Activated T-helper 2 cell treated with anti-CD3 and anti-CD28 coated beads, Interferon-gamma antibody, Interleukin-2, Interleukin-4, amounts not matched to agents 10 μg/mL and 5 μg/mL and 100 μg/mL, durations not matched to agents 14 hours and 24 hours and 36 hours (primary cell): ENCODE measurements at regions not wholly inside any gene's neighbourhood (a gene's known extent, or its start where the extent isn't known, plus 50 kb on each side); places are given as distances from the start of the nearest gene placed in this dataset.

ENCODE experiments used
- DNase-seq: peaks from one replicate; pipeline ENCODE4 v3.0.0; 2021; ENCODE audit warnings: low spot score
- H3K27ac Mint-ChIP-seq: one replicate; pipeline ENCODE4 v1.8.0; 2021; ENCODE audit warnings: mixed read lengths
- H3K27me3 Mint-ChIP-seq: one replicate; pipeline ENCODE4 v1.8.0; 2021; ENCODE audit warnings: low read depth, mixed read lengths
- H3K36me3 Mint-ChIP-seq: one replicate; pipeline ENCODE4 v1.8.0; 2021; ENCODE audit warnings: low read depth, mixed read lengths
- H3K4me1 Mint-ChIP-seq: one replicate; pipeline ENCODE4 v1.8.0; 2021; ENCODE audit warnings: low read depth, mixed read lengths
- H3K4me3 Mint-ChIP-seq: one replicate; pipeline ENCODE4 v1.8.0; 2021; ENCODE audit warnings: low read depth, mild to moderate bottlenecking, moderate library complexity, mixed read lengths
- H3K9me3 Mint-ChIP-seq: one replicate; pipeline ENCODE4 v1.8.0; 2021; ENCODE audit warnings: mixed read lengths
- intact Hi-C: fragments of 100-400 bp; cut with micrococcal nuclease; formaldehyde crosslinking; loops from one replicate; pipeline ENCODE4 v1.15.1; 2023

- Mint-ChIP-seq H3K9me3 (peaks cover 28% of the 10 kb centered on the region), H3K36me3 (no peaks in the 10 kb centered on the region), H3K4me3 (no peak overlapping the region), H3K27ac (no peak overlapping the region), H3K27me3 (no peaks in the 10 kb centered on the region), H3K4me1 (no peaks in the 10 kb centered on the region)
- intact Hi-C loops = no loop called here
- DNase-seq = no peak
Observed at GRCh38 chr10:53140506-53140905, 367.9 kb upstream of the MBL2 start.

DNA sequence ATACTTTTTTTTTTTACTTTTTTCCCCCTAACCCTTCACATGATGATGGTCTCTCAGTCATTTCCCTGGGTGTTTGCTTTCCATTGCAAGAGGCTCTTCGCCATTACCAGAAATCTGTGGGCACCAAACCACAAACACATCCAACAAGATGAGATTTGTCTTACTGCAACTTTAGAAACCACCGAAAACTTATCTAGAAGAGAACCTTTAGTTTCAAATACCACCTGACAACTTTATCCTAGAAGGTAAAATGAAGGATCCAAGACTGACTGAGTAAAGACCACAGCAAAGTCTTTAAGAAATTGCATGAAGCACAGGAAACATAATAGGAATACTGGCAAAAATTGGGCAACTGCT, 363.3 kb upstream of the MBL2 start:
- no peak overlapping the region for H3K27ac Mint-ChIP-seq
- no peaks in the 10 kb centered on the region for H3K36me3 Mint-ChIP-seq
- intact Hi-C loops = no loop called here
- no peaks in the 10 kb centered on the region for H3K27me3 Mint-ChIP-seq
- peaks cover 16% of the 10 kb centered on the region for H3K9me3 Mint-ChIP-seq
- no peaks in the 10 kb centered on the region for H3K4me1 Mint-ChIP-seq
- no peak overlapping the region for H3K4me3 Mint-ChIP-seq
- no peak for DNase-seq

DNA sequence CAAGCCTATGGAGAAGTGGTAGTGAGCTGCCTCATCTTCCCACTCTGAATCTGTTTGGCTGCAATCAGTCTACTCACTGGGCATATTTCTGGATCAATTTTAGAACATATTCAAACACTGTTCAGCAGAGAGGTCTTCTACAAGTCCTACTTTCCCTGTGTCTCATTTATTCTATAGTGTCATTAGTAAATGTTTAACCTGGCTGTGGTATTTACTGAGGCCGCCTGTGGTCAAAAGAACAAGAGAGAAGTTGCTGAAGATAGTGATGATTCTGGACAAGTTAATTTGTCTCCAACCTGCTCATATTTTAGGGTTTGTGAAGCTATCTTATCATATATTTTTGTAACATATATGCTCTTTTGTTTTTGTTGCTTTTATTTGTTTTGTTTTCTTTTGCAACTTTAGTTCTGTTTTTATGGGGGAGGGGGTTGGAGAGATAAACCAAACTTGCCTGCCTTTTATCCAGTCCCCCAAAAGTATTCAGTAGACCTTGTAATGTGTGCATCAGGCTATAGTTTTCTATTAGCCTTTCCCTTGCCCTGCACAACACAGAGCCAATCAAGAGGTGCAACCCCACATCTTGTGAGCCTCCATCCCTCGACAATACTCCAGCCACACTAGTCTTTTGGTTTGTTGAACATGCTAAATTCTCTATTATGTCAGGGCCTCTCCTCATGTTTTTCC, 362.8 kb upstream of the MBL2 start:
- H3K27ac Mint-ChIP-seq = no peak overlapping the region
- no peak for DNase-seq
- intact Hi-C loops = no loop called here
- no peaks in the 10 kb centered on the region for H3K36me3 Mint-ChIP-seq
- H3K4me1 Mint-ChIP-seq = no peaks in the 10 kb centered on the region
- no peak overlapping the region for H3K4me3 Mint-ChIP-seq
- H3K9me3 Mint-ChIP-seq = peaks cover 13% of the 10 kb centered on the region
- H3K27me3 Mint-ChIP-seq = no peaks in the 10 kb centered on the region

DNA sequence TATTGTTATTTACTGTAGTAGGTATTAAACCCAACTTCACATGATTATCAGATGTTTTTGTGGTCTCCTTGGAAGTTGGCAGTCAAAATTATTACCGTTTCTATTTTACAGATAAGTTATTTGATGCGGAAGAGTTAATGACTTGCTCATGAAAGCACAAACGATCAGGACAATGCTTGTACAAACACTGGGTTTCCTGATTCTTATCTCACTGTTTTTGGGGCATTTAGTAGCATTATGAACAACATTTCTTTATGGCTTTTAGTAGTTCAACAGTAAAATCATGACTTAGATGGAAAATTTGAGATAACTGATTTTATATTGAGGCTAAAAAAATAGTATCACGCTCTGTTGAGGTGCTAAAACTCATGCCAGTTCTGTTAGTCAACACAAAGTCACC, 361.5 kb upstream of the MBL2 start:
- no peak for DNase-seq
- Mint-ChIP-seq H3K36me3 (no peaks in the 10 kb centered on the region), H3K4me3 (no peak overlapping the region), H3K4me1 (no peaks in the 10 kb centered on the region), H3K27me3 (no peaks in the 10 kb centered on the region), H3K27ac (no peak overlapping the region), H3K9me3 (peaks cover 4% of the 10 kb centered on the region)
- intact Hi-C loops = no loop called here

- Mint-ChIP-seq H3K27me3 (no peaks in the 10 kb centered on the region), H3K4me3 (no peak overlapping the region), H3K4me1 (no peaks in the 10 kb centered on the region), H3K27ac (no peak overlapping the region), H3K9me3 (peaks cover 13% of the 10 kb centered on the region), H3K36me3 (no peaks in the 10 kb centered on the region)
- intact Hi-C loops = no loop called here
- no peak for DNase-seq
Observed at GRCh38 chr10:53130337-53130736, 357.8 kb upstream of the MBL2 start.

DNA sequence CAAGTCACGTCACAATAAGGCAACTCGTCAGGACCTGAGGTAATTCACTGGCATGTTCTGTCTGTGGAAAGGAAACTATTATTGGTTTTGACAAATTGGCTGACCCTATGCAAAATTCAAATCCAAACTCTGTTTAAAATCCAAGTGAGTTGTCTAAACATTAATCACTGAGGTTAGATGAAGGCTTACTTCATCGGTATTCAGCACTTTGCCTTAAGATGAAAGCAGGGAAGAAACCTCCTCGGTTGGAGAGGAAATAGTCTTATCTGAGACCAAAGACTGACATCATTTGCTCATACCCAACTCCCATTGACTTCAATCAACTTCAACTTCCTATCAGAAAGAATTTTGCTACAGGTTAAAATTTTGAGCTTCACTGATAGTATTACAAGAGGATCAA, 355.1 kb upstream of the MBL2 start:
- Mint-ChIP-seq H3K4me3 (no peak overlapping the region), H3K9me3 (peaks cover 13% of the 10 kb centered on the region)
- no peak for DNase-seq

GRCh38 chr10:53123311-53123710, 350.7 kb upstream of the MBL2 start:
- Mint-ChIP-seq H3K27ac (no peak overlapping the region), H3K9me3 (peaks cover 16% of the 10 kb centered on the region), H3K36me3 (no peaks in the 10 kb centered on the region), H3K27me3 (no peaks in the 10 kb centered on the region), H3K4me1 (no peaks in the 10 kb centered on the region), H3K4me3 (no peak overlapping the region)
- intact Hi-C loops = no loop called here
- DNase-seq = no peak

More for the DNA sequence above, 355.1 kb upstream of the MBL2 start:
- intact Hi-C loops = no loop called here
- H3K27me3 Mint-ChIP-seq = no peaks in the 10 kb centered on the region
- H3K27ac Mint-ChIP-seq = no peak overlapping the region
- no peaks in the 10 kb centered on the region for H3K36me3 Mint-ChIP-seq
- no peaks in the 10 kb centered on the region for H3K4me1 Mint-ChIP-seq

DNA sequence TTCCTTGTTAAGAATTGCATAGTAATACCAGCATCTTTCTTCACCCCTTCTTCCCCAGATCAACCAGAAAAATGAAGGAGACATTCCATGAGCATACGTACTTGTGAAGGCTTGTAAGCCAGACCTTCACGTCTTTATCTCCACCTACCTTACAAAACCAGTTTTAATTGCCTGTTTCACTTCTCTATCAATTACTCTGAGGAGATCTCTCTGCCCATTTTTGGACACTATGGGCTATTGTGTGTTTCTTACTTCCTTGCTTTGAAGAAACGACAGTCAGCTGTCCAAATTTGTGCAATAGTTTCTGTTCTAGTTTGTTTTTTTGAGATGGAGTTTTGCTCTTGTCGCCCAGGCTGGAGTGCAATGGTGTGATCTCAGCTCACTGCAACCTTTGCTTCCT, 349.7 kb upstream of the MBL2 start:
- Mint-ChIP-seq H3K27me3 (no peaks in the 10 kb centered on the region), H3K9me3 (peaks cover 13% of the 10 kb centered on the region), H3K27ac (no peak overlapping the region), H3K4me3 (no peak overlapping the region), H3K4me1 (no peaks in the 10 kb centered on the region), H3K36me3 (no peaks in the 10 kb centered on the region)
- DNase-seq = no peak
- intact Hi-C loops = no loop called here

DNA sequence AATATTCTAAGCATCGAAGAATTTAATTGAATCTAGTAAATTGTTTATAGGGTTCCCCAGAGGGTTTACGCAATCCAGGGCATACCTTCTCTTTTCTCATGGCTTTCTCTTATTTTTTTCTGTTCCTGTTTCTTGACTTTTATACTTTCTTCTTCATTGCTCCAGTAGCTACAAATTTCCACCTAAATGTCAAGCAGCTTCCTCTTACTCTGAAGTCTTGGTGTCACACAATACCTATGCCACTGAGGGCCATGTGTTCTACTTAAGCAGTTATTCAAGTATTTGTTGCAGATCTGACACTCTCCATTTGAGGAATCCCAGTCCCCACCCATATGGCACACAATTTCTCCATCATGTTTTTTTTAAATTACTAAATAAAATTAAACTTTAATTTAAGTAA, 343.1 kb upstream of the MBL2 start:
- H3K27me3 Mint-ChIP-seq = no peaks in the 10 kb centered on the region
- no peaks in the 10 kb centered on the region for H3K4me1 Mint-ChIP-seq
- DNase-seq = no peak
- H3K27ac Mint-ChIP-seq = no peak overlapping the region
- no peak overlapping the region for H3K4me3 Mint-ChIP-seq
- intact Hi-C loops = no loop called here
- H3K9me3 Mint-ChIP-seq = peaks cover 21% of the 10 kb centered on the region
- H3K36me3 Mint-ChIP-seq = no peaks in the 10 kb centered on the region

DNA sequence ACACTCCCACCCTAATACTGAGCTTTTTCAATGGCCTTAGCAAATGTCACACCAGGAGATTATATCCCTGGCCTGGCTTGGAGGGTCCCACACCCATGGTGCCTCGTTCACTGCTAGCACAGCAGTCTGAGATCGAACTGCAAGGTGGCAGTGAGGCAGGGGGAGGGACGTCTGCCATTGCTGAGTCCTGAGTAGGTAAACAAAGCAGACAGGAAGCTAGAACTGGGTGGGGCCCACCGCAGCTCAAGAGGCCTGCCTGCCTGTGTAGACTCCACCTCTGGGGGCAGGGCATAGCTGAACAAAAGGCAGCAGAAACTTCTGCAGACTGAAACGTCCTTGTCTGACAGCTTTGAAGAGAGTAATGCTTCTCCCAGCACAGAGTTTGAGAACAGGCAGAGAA, 338.9 kb upstream of the MBL2 start:
- Mint-ChIP-seq H3K9me3 (peaks cover 19% of the 10 kb centered on the region), H3K36me3 (no peaks in the 10 kb centered on the region), H3K27ac (no peak overlapping the region), H3K4me3 (no peak overlapping the region), H3K27me3 (no peaks in the 10 kb centered on the region), H3K4me1 (no peaks in the 10 kb centered on the region)
- DNase-seq = peak; percentile 12
- intact Hi-C loops = no loop called here

DNA sequence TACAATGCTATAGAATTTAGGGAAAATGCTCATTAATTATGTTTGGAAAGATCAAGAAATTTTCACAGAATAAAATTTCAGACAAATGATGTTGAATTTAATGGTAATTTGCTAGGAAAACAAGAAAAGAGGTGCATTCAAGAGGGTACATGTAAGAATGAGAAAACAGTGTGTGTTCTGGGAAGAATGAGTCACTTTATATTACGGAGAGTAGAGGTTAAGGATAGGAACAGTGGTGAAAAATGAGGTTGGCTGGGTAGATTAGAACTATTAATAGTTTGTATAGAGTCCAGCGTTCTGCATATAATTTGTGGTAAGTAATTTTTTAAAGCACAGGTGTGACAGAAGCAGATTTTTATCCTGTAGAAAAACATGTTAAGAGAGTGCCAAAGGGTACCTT, 336.7 kb upstream of the MBL2 start:
- Mint-ChIP-seq H3K4me1 (no peaks in the 10 kb centered on the region), H3K4me3 (no peak overlapping the region), H3K36me3 (no peaks in the 10 kb centered on the region), H3K27ac (no peak overlapping the region), H3K9me3 (peaks cover 18% of the 10 kb centered on the region), H3K27me3 (no peaks in the 10 kb centered on the region)
- DNase-seq = no peak
- intact Hi-C loops = no loop called here

DNA sequence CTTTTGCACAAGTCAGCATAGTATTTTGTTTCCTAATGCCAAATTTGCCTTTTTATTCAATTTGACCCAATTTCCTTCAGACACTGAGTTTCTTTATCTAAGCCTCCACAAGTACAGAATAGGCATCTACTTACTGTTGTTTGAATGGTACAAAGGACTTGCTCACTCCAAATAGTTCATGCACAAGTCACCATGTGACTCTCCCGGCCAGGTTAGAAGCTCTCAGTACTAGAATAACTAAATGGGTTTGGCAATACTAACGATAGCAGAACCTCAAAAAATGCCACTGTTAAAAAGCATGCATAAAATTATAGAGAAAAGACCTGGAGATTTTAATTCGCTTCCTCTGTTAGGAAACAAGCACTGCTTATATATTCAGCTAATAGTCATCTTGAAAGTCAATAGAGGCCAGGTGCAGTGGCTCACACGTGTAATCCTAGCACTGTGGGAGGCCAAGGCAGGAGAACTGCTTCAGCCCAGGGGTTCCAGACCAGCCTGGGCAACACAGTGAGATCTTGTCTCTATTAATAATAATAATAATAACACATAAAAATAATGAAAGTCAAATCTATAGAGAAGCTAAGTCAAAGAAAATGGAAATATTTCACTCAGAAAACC, 335.8 kb upstream of the MBL2 start:
- intact Hi-C loops = no loop called here
- DNase-seq = no peak
- Mint-ChIP-seq H3K36me3 (no peaks in the 10 kb centered on the region), H3K4me3 (no peak overlapping the region), H3K27me3 (no peaks in the 10 kb centered on the region), H3K27ac (no peak overlapping the region), H3K4me1 (no peaks in the 10 kb centered on the region), H3K9me3 (peaks cover 24% of the 10 kb centered on the region)

DNA sequence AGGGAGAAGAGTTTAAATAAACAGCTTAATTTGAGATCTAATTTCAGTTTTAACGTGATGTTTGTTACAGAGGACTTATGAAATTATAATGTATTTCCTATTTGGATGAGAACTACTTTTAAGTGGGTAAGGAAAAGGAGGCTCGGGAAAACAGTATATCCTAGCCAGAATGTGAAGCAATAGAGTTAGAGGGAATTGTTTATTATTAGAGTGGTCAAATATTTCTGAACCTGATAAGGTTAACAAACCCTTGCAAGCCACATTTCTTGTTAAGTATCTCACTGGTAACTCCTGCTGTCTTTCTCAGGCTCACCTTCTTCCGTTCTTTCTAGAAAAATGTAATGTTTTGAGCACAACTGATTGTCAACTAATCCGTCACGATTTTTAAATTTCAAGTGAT, 335.1 kb upstream of the MBL2 start:
- H3K4me1 Mint-ChIP-seq = no peaks in the 10 kb centered on the region
- no peak overlapping the region for H3K4me3 Mint-ChIP-seq
- no peak overlapping the region for H3K27ac Mint-ChIP-seq
- no peak for DNase-seq
- no peaks in the 10 kb centered on the region for H3K36me3 Mint-ChIP-seq
- no peaks in the 10 kb centered on the region for H3K27me3 Mint-ChIP-seq
- peaks cover 24% of the 10 kb centered on the region for H3K9me3 Mint-ChIP-seq
- intact Hi-C loops = no loop called here

GRCh38 chr10:53102424-53102823, 329.8 kb upstream of the MBL2 start:
- no peak overlapping the region for H3K4me3 Mint-ChIP-seq
- H3K36me3 Mint-ChIP-seq = no peaks in the 10 kb centered on the region
- intact Hi-C loops = no loop called here
- DNase-seq = no peak
- H3K9me3 Mint-ChIP-seq = peaks cover 33% of the 10 kb centered on the region
- H3K27me3 Mint-ChIP-seq = no peaks in the 10 kb centered on the region
- no peak overlapping the region for H3K27ac Mint-ChIP-seq
- H3K4me1 Mint-ChIP-seq = no peaks in the 10 kb centered on the region
